ENCODE measurements at regions not wholly inside any gene's neighbourhood (a gene's known extent, or its start where the extent isn't known, plus 50 kb on each side); places are given as distances from the start of the nearest gene placed in this dataset.
"Not testable (repeated sequence)": the region's sequence is repeated elsewhere in the genome, so short reads cannot be mapped to it uniquely, and the experiment has no call there.

DNA sequence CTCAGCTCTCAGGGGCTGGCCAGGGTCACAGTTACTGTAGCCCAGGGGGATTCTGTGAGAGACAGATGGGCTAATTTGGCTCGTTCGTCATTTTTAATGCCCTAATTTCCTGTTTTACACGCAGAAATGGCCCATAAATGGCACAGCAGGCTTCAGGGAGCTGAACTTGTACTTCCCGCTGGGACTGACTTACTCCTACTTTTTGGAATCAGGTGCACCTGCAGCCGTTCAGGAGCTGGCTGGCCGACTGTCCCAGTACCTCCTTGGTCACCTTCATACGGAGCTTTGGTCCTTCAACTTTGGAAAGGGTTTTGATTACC, 62.4 kb upstream of the URI1 start:
- intact Hi-C loops (cut with DNase I) = loop anchor here (10.0 kb wide), 1 partner anchor 145 kb away; no protein-coding TSS in a partner anchor
- Histone ChIP-seq H3K9me3 (no peaks in the 10 kb centered on the region), H3K4me3 (no peak overlapping the region), H3K27ac (no peak overlapping the region), H3K27me3 (peaks cover 0 to 52% (median 0%) of the 10 kb centered on the region in 4 donors), H3K4me1 (no peaks in the 10 kb centered on the region), H3K36me3 (no peaks in the 10 kb centered on the region)
- 70 to 77% methylated on average over 7 of the region's 7 CpGs for WGBS, 2 donors
- DNase-seq = no peak
- TF ChIP-seq POLR2A (IDR thresholded peaks at IDR 0.05) = no peak

- no peak for DNase-seq
- WGBS, 2 donors = 50 to 57% methylated on average over 5 to 8 of the region's 10 CpGs
Observed at GRCh38 chr19:29880498-29881081, 61.4 kb upstream of the URI1 start.

DNA sequence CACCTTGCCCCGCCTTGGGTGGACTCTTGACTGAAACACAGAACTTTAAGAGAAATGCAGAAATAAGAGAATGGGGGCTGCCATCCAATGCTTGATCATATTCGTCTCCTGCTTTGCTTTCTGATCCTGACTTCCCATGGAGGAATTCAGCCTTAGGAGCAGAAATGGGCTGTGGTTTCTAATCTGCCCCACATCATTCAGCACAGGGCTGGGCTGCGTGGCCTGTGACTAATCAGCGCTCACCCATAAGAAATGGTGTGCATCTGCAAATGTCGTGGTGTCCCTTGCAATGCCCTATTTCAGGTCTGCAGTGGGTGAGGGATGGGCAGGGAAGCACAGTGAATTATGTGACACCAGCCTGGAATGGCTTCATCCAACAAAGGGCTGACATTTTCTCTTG, 60.7 kb upstream of the URI1 start:
- TF ChIP-seq, protein P1, sequence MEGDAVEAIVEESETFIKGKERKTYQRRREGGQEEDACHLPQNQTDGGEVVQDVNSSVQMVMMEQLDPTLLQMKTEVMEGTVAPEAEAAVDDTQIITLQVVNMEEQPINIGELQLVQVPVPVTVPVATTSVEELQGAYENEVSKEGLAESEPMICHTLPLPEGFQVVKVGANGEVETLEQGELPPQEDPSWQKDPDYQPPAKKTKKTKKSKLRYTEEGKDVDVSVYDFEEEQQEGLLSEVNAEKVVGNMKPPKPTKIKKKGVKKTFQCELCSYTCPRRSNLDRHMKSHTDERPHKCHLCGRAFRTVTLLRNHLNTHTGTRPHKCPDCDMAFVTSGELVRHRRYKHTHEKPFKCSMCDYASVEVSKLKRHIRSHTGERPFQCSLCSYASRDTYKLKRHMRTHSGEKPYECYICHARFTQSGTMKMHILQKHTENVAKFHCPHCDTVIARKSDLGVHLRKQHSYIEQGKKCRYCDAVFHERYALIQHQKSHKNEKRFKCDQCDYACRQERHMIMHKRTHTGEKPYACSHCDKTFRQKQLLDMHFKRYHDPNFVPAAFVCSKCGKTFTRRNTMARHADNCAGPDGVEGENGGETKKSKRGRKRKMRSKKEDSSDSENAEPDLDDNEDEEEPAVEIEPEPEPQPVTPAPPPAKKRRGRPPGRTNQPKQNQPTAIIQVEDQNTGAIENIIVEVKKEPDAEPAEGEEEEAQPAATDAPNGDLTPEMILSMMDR (IDR thresholded peaks at IDR 0.05) = no peak
- DNase-seq = no peak
- no peak overlapping the region for H3K4me3 ChIP-seq
- H3K4me1 ChIP-seq = no peaks in the 10 kb centered on the region
- H3K9me3 ChIP-seq = no peaks in the 10 kb centered on the region
- H3K36me3 ChIP-seq = no peaks in the 10 kb centered on the region
- H3K27ac ChIP-seq = no peak overlapping the region
- 40 to 68% methylated on average over 1 to 3 of the region's 5 CpGs for WGBS, 2 donors
- H3K27me3 ChIP-seq = peaks cover 0 to 50% (median 0%) of the 10 kb centered on the region in 4 donors
- intact Hi-C loops (cut with DNase I) = no loop called here

More at GRCh38 chr19:29880498-29881081, 61.4 kb upstream of the URI1 start:
- no peak overlapping the region for H3K4me3 ChIP-seq
- TF ChIP-seq, protein P1 (IDR thresholded peaks at IDR 0.05) = no peak
- TF ChIP-seq POLR2A (IDR thresholded peaks at IDR 0.05) = no peak
- intact Hi-C loops (cut with DNase I) = no loop called here
- H3K27ac ChIP-seq = no peak overlapping the region
- H3K36me3 ChIP-seq = no peaks in the 10 kb centered on the region
- H3K9me3 ChIP-seq = no peaks in the 10 kb centered on the region
- H3K4me1 ChIP-seq = no peaks in the 10 kb centered on the region
- peaks cover 0 to 52% (median 0%) of the 10 kb centered on the region in 4 donors for H3K27me3 ChIP-seq

- Histone ChIP-seq H3K4me3 (no peak overlapping the region), H3K27ac (no peak overlapping the region), H3K36me3 (no peaks in the 10 kb centered on the region), H3K4me1 (no peaks in the 10 kb centered on the region), H3K9me3 (no peaks in the 10 kb centered on the region), H3K27me3 (peaks cover 0 to 42% (median 0%) of the 10 kb centered on the region in 4 donors)
- DNase-seq = no peak
- no peak for TF ChIP-seq POLR2A (IDR thresholded peaks at IDR 0.05)
- TF ChIP-seq, protein P1 (IDR thresholded peaks at IDR 0.05) = no peak
- intact Hi-C loops (cut with DNase I) = no loop called here
- 57 to 90% methylated on average over 1 to 2 of the region's 13 CpGs for WGBS, 2 donors
Observed at GRCh38 chr19:29882719-29883105, 59.3 kb upstream of the URI1 start.

DNA sequence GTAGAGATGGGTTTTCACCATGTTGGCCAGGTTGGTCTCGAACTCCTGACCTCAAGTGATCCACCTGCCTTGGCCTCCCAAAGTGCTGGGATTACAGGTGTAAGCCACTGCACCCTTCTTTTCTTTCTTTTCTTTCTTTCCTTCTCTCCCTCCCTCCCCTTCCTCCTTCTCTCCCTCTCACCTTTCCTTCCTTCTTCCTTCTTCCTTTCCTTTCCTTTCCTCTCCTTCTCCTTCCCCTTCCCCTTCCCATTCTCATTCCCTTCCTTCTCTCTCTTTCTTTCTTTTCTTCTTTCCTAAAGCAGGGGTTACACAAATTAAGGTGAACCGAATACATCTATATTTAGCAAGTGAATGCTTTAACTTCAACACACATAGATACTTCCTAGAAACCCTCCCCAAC, 58.0 kb upstream of the URI1 start:
- Histone ChIP-seq H3K27me3 (peaks cover 0 to 37% (median 0%) of the 10 kb centered on the region in 4 donors), H3K9me3 (no peaks in the 10 kb centered on the region), H3K4me3 (no peak overlapping the region), H3K4me1 (no peaks in the 10 kb centered on the region), H3K27ac (no peak overlapping the region), H3K36me3 (no peaks in the 10 kb centered on the region)
- WGBS, 2 donors = 73% methylated on average over 2 of the region's 2 CpGs
- TF ChIP-seq POLR2A (IDR thresholded peaks at IDR 0.05) = no peak
- TF ChIP-seq, protein P1 (IDR thresholded peaks at IDR 0.05) = no peak
- intact Hi-C loops (cut with DNase I) = no loop called here
- DNase-seq = no peak

GRCh38 chr19:29884466-29884865, 57.6 kb upstream of the URI1 start:
- H3K9me3 ChIP-seq = no peaks in the 10 kb centered on the region
- no peaks in the 10 kb centered on the region for H3K36me3 ChIP-seq
- no peak for DNase-seq
- intact Hi-C loops (cut with DNase I) = no loop called here
- 48 to 87% methylated on average over 2 to 3 of the region's 9 CpGs for WGBS, 2 donors
- TF ChIP-seq, protein P1 (IDR thresholded peaks at IDR 0.05) = no peak
- TF ChIP-seq POLR2A (IDR thresholded peaks at IDR 0.05) = no peak
- H3K27me3 ChIP-seq = peaks cover 0 to 33% (median 0%) of the 10 kb centered on the region in 4 donors
- H3K4me3 ChIP-seq = no peak overlapping the region
- no peaks in the 10 kb centered on the region for H3K4me1 ChIP-seq
- H3K27ac ChIP-seq = no peak overlapping the region

DNA sequence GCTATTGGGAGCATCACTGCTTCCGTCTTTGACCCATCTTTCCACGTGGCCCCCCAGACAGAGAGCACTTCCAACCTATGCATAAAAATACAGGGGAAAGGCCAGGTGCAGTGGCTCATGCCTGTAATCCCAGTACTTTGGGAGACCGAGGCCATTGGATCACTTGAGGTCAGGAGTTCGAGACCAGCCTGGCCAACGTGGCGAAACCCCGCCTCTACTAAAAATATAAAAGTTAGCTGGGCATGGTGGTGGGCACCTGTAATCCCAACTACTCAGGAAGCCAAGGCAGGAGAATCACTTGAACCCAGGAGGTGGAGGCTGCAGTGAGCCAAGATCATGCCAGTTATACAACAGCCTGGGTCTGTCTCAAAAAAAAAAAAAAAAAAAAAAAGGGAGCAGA, 55.9 kb upstream of the URI1 start:
- H3K9me3 ChIP-seq; H3K4me3 ChIP-seq; DNase-seq; H3K27ac ChIP-seq; intact Hi-C loops (cut with DNase I); H3K36me3 ChIP-seq; H3K4me1 ChIP-seq: not testable (repeated sequence)
- whole genome bisulfite sequencing, 2 donors = 70 to 76% methylated on average over 3 to 6 of the region's 7 CpGs
- peaks cover 0 to 20% (median 0%) of the 10 kb centered on the region in 4 donors for H3K27me3 ChIP-seq
